Hepatocyte (in vitro differentiated cells): ENCODE measurements at regions not wholly inside any gene's neighbourhood (a gene's known extent, or its start where the extent isn't known, plus 50 kb on each side); places are given as distances from the start of the nearest gene placed in this dataset.
A peak's percentile ranks its signal among the peaks of the same experiment; 100 is the strongest.

ENCODE experiments used
- DNase-seq: peaks from one replicate; pipeline ENCODE4 v3.0.0-alpha.2; 2016; ENCODE audit warnings: low spot score
- H2AFZ ChIP-seq: fragments of 200-600 bp; sonication (generic); 2 replicates; pipeline ENCODE4 v1.6.0; 2016; ENCODE audit warnings: antibody characterized with exemption, mild to moderate bottlenecking
- H3K27ac ChIP-seq: fragments of 200-600 bp; sonication (generic); 2 replicates; pipeline ENCODE4 v1.5.1; 2016; ENCODE audit warnings: mild to moderate bottlenecking
- H3K27me3 ChIP-seq: fragments of 200-600 bp; sonication (generic); 2 replicates; pipeline ENCODE4 v1.6.1; 2016
- H3K36me3 ChIP-seq: fragments of 200-600 bp; sonication (generic); replicated peaks from 2 replicates; pipeline ENCODE4 v1.5.1; 2016; ENCODE audit warnings: low read depth; ENCODE audit not compliant: insufficient read depth
- H3K4me1 ChIP-seq: fragments of 200-600 bp; sonication (generic); 2 replicates; pipeline ENCODE4 v1.5.1; 2016; ENCODE audit warnings: mild to moderate bottlenecking, moderate library complexity; ENCODE audit not compliant: insufficient read depth
- H3K4me2 ChIP-seq: fragments of 200-600 bp; sonication (generic); 2 replicates; pipeline ENCODE4 v1.6.0; 2016
- H3K4me3 ChIP-seq: fragments of 200-600 bp; sonication (generic); 2 replicates; pipeline ENCODE4 v1.5.1; 2016; ENCODE audit warnings: mild to moderate bottlenecking
- H3K79me2 ChIP-seq: fragments of 200-600 bp; sonication (generic); 2 replicates; pipeline ENCODE4 v1.6.0; 2017; ENCODE audit warnings: mild to moderate bottlenecking
- H3K9me2 ChIP-seq: fragments of 200-600 bp; sonication (generic); replicated peaks from 2 replicates; pipeline ENCODE4 v1.6.0; 2017; ENCODE audit warnings: mild to moderate bottlenecking; ENCODE audit not compliant: insufficient read depth
- H3K9me3 ChIP-seq: fragments of 200-600 bp; sonication (generic); 2 replicates; pipeline ENCODE4 v1.5.1; 2016; ENCODE audit warnings: low read depth, mild to moderate bottlenecking
- H4K20me1 ChIP-seq: fragments of 200-600 bp; sonication (generic); 2 replicates; pipeline ENCODE4 v1.6.0; 2016; ENCODE audit warnings: mild to moderate bottlenecking; ENCODE audit not compliant: insufficient read depth, poor library complexity, severe bottlenecking
- EZH2 ChIP-seq: fragments of 200-600 bp; sonication (generic); IDR thresholded peaks from 2 replicates; pipeline ENCODE4 v1.6.1; 2016; ENCODE audit warnings: antibody characterized with exemption, mild to moderate bottlenecking, borderline replicate concordance
- EZH2phosphoT487 ChIP-seq: fragments of 200-600 bp; sonication (generic); IDR thresholded peaks from one replicate; pipeline ENCODE4 v1.6.1; 2018; ENCODE audit warnings: antibody characterized with exemption, mild to moderate bottlenecking, low read depth, moderate library complexity; ENCODE audit not compliant: unreplicated experiment, severe bottlenecking
- WGBS: methylation state at CpG from one replicate; pipeline ENCODE4 v1.1.6; 2016; ENCODE audit warnings: low lambda C conversion rate; ENCODE audit errors: missing lambda C conversion rate; 5-methylcytosine and 5-hydroxymethylcytosine counted together
- TF ChIP-seq, protein P1 (sequence below): fragments of 200-600 bp; sonication (generic); IDR thresholded peaks from 2 replicates; pipeline ENCODE4 v1.5.1; 2016; ENCODE audit warnings: antibody characterized with exemption, mild to moderate bottlenecking; ENCODE audit not compliant: poor library complexity

- Histone ChIP-seq H3K4me2 (no peak overlapping the region), H4K20me1 (no peaks in the 10 kb centered on the region)
- no peak for TF ChIP-seq EZH2
- TF ChIP-seq, protein P1, sequence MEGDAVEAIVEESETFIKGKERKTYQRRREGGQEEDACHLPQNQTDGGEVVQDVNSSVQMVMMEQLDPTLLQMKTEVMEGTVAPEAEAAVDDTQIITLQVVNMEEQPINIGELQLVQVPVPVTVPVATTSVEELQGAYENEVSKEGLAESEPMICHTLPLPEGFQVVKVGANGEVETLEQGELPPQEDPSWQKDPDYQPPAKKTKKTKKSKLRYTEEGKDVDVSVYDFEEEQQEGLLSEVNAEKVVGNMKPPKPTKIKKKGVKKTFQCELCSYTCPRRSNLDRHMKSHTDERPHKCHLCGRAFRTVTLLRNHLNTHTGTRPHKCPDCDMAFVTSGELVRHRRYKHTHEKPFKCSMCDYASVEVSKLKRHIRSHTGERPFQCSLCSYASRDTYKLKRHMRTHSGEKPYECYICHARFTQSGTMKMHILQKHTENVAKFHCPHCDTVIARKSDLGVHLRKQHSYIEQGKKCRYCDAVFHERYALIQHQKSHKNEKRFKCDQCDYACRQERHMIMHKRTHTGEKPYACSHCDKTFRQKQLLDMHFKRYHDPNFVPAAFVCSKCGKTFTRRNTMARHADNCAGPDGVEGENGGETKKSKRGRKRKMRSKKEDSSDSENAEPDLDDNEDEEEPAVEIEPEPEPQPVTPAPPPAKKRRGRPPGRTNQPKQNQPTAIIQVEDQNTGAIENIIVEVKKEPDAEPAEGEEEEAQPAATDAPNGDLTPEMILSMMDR: no peak
- no peak for TF ChIP-seq EZH2phosphoT487
Measured at GRCh38 chr21:18460979-18461378, 57.4 kb upstream of the TMPRSS15 start.

GRCh38 chr21:18461743-18462142 lies 58.2 kb upstream of the TMPRSS15 start:
- no peaks in the 10 kb centered on the region for H3K9me3 ChIP-seq
- H2AFZ ChIP-seq: no peak overlapping the region
- no peak overlapping the region for H3K4me3 ChIP-seq
- H3K36me3 ChIP-seq: no peaks in the 10 kb centered on the region
- 87% methylated on average over 3 of the region's 3 CpGs for WGBS
- no peak for DNase-seq
- H3K27ac ChIP-seq: no peak overlapping the region
- TF ChIP-seq EZH2 (no peak), EZH2phosphoT487 (no peak)
- TF ChIP-seq, protein P1: no peak
- H3K4me1 ChIP-seq: no peaks in the 10 kb centered on the region
- no peaks in the 10 kb centered on the region for H3K79me2 ChIP-seq
- H3K9me2 ChIP-seq: no peaks in the 10 kb centered on the region
- H4K20me1 ChIP-seq: no peaks in the 10 kb centered on the region
- H3K27me3 ChIP-seq: no peaks in the 10 kb centered on the region
- H3K4me2 ChIP-seq: no peak overlapping the region

More at GRCh38 chr21:18460979-18461378, 57.4 kb upstream of the TMPRSS15 start:
- Histone ChIP-seq H3K79me2 (no peaks in the 10 kb centered on the region), H3K9me3 (no peaks in the 10 kb centered on the region), H3K27me3 (no peaks in the 10 kb centered on the region), H3K4me3 (no peak overlapping the region), H3K27ac (no peak overlapping the region), H3K36me3 (no peaks in the 10 kb centered on the region), H3K9me2 (no peaks in the 10 kb centered on the region), H2AFZ (no peak overlapping the region), H3K4me1 (no peaks in the 10 kb centered on the region)
- WGBS: 90% methylated on average over 4 of the region's 4 CpGs
- DNase-seq: no peak

DNA sequence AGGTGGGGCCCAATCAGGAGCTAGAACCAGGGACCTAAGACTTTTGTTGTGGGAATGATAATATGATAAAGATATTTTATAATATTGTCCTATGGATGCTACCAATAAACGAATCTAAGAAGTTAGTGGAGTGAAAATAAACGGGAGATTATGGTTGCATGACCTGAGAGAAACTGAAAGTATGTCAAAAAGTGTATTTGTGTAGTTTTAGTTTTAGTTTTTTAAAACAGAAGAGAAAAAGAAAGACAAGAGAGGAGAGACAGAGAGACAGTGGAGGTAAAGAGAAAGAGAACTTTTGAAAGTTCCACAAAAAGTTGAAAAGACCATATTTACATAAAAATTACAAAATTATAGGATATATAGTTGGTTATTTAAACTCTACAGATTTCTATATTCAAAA lies 64.1 kb upstream of the TMPRSS15 start:
- Histone ChIP-seq H3K27me3 (no peaks in the 10 kb centered on the region), H3K79me2 (no peaks in the 10 kb centered on the region), H3K4me1 (no peaks in the 10 kb centered on the region), H3K36me3 (no peaks in the 10 kb centered on the region), H3K9me3 (no peaks in the 10 kb centered on the region), H3K4me3 (no peak overlapping the region), H3K9me2 (no peaks in the 10 kb centered on the region), H3K27ac (peak overlapping the region; percentile 32), H4K20me1 (no peaks in the 10 kb centered on the region), H2AFZ (no peak overlapping the region), H3K4me2 (no peak overlapping the region)
- TF ChIP-seq EZH2 (no peak), EZH2phosphoT487 (no peak)
- TF ChIP-seq, protein P1: no peak
- 72% methylated on average over 2 of the region's 2 CpGs for WGBS
- no peak for DNase-seq

DNA sequence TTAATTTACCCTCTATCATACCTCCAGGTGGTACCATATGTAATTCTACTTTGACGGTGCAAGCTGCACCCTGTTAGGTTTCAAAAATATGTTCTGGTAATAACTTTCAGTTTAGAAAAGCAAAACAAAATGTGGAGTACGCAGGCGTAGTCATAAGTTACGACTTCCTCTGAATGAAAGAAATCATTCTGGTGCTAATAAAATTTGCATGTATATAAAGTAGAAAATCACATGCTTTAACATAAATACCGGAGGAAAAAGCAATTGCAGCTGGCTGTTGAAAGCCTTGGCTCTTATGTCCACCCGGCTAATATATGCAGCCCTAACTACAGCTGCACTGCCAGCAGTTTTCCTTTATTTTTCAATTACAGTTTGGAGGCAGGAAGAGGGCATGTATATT lies 65.2 kb upstream of the TMPRSS15 start:
- H3K9me3 ChIP-seq: no peaks in the 10 kb centered on the region
- no peaks in the 10 kb centered on the region for H4K20me1 ChIP-seq
- no peaks in the 10 kb centered on the region for H3K9me2 ChIP-seq
- no peaks in the 10 kb centered on the region for H3K36me3 ChIP-seq
- no peaks in the 10 kb centered on the region for H3K4me1 ChIP-seq
- H3K27ac ChIP-seq: peak overlapping the region; percentile 32
- DNase-seq: peak; percentile 8
- TF ChIP-seq, protein P1: no peak
- no peak for TF ChIP-seq EZH2
- TF ChIP-seq EZH2phosphoT487: no peak
- H3K79me2 ChIP-seq: no peaks in the 10 kb centered on the region
- 62% methylated on average over 6 of the region's 6 CpGs for WGBS
- no peak overlapping the region for H3K4me3 ChIP-seq
- H3K4me2 ChIP-seq: peak overlapping the region; percentile 64
- H2AFZ ChIP-seq: no peak overlapping the region
- H3K27me3 ChIP-seq: no peaks in the 10 kb centered on the region
